Astrocyte of the cerebellum (primary cell): ENCODE measurements at regions not wholly inside any gene's neighbourhood (a gene's known extent, or its start where the extent isn't known, plus 50 kb on each side); places are given as distances from the start of the nearest gene placed in this dataset.
"Not testable (repeated sequence)": the region's sequence is repeated elsewhere in the genome, so short reads cannot be mapped to it uniquely, and the experiment has no call there.

ENCODE experiments used
- DNase-seq: peaks from one replicate; pipeline ENCODE4 v3.0.0-alpha.2; 2011; ENCODE audit warnings: low read depth
- H3K4me3 ChIP-seq: 2 replicates; pipeline ENCODE4 v1.5.1; 2011; ENCODE audit warnings: mild to moderate bottlenecking, low read depth, low read length, moderate library complexity
- in situ Hi-C: cut with HindIII; loops from 2 replicates; pipeline ENCODE4 v1.10.0; 2017; ENCODE audit warnings: low sequenced_read_pairs
- TF ChIP-seq, protein P1 (sequence below): IDR thresholded peaks from 2 replicates; pipeline ENCODE4 v1.5.1; 2012; ENCODE audit warnings: low read length, low read depth, moderate library complexity, mild to moderate bottlenecking; ENCODE audit errors: missing control alignments

DNA sequence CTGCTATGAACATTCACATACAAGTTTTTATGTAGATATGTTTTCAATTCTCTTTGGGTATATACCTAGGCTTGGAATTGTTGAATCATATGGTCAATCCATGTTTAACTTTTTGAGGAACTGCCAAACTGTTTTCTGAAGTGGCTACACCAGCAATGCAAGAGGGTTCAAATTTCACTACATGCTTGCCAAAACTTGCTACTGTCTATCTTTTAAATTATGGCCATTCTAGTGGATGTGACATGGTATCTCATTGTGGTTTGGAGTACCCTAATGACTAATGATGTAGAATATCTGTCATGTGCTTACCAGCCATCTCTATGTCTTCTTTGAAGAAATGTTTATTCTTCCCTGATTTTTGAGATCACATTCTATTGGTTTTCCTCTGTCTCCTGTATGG, 860.3 kb downstream of the DIAPH3 start:
- TF ChIP-seq, protein P1, sequence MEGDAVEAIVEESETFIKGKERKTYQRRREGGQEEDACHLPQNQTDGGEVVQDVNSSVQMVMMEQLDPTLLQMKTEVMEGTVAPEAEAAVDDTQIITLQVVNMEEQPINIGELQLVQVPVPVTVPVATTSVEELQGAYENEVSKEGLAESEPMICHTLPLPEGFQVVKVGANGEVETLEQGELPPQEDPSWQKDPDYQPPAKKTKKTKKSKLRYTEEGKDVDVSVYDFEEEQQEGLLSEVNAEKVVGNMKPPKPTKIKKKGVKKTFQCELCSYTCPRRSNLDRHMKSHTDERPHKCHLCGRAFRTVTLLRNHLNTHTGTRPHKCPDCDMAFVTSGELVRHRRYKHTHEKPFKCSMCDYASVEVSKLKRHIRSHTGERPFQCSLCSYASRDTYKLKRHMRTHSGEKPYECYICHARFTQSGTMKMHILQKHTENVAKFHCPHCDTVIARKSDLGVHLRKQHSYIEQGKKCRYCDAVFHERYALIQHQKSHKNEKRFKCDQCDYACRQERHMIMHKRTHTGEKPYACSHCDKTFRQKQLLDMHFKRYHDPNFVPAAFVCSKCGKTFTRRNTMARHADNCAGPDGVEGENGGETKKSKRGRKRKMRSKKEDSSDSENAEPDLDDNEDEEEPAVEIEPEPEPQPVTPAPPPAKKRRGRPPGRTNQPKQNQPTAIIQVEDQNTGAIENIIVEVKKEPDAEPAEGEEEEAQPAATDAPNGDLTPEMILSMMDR = no peak
- in situ Hi-C loops = no loop called here
- DNase-seq = no peak

DNA sequence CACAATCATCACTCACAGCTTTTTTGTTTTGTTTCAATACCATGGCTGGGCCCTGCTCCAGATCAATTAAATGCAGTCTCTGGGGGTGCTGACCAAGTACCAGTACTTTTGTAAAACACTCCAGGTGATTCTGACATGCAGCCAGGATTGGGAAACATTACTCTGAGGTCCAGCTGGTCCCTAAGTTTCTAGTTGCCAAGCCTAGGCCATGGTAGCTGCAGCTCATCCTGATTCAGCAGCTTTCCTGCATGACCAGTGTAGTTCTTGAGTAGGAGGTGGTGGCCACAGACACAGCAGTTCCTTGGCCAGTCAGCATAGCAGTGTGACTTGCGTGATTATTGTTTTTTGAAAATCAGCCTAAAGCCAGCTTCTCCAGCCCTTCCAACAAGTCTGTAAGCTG, 859.1 kb downstream of the DIAPH3 start:
- in situ Hi-C loops = no loop called here
- H3K4me3 ChIP-seq = no peak overlapping the region
- no peak for DNase-seq
- TF ChIP-seq, protein P1 = no peak

More for the DNA sequence above, 860.3 kb downstream of the DIAPH3 start:
- H3K4me3 ChIP-seq = no peak overlapping the region

DNA sequence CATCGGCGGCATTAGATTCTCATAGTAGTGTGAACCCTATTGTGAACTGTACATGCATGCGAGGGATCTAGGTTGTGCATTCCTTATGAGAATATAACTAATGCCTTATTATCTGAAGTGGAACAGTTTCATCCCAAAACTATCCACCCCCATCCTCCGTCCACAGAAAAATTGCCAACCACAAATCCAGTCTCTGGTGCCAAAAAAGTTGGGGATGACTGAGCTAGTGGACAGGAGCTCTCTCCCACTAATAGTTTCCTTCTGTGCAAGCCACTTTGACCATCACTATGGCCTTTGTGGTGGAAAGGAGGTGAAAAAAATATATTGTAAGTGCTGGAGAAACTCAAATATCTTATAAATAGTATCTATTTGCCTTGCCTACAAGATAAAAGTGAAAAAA, 857.8 kb downstream of the DIAPH3 start:
- TF ChIP-seq, protein P1 = no peak
- H3K4me3 ChIP-seq = no peak overlapping the region

DNA sequence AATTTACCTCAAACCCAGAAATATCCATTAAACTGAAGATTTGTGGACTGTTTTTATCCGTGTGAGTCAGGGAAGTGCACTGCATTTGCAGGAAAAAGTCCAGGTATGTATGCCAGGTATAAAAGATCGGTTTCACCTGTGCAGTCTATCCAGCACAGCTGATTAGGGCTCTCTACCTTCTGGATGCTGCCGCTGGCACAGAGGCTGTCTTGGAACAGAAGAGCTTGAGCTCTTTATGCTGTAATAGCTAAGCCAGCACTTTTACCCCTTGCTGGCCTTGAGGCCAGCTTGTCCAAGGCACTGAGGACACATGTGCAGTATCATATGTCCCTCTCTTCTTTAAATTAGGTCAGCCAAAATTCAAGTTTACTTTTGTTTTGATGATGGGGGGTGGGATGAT, 851.0 kb downstream of the DIAPH3 start:
- in situ Hi-C loops = loop anchor here (10.0 kb wide), 1 partner anchor 348 kb away; no protein-coding TSS in a partner anchor
- TF ChIP-seq, protein P1 = no peak
- DNase-seq = no peak
- H3K4me3 ChIP-seq = no peak overlapping the region

More for the DNA sequence above, 857.8 kb downstream of the DIAPH3 start:
- no peak for DNase-seq
- in situ Hi-C loops = no loop called here

DNA sequence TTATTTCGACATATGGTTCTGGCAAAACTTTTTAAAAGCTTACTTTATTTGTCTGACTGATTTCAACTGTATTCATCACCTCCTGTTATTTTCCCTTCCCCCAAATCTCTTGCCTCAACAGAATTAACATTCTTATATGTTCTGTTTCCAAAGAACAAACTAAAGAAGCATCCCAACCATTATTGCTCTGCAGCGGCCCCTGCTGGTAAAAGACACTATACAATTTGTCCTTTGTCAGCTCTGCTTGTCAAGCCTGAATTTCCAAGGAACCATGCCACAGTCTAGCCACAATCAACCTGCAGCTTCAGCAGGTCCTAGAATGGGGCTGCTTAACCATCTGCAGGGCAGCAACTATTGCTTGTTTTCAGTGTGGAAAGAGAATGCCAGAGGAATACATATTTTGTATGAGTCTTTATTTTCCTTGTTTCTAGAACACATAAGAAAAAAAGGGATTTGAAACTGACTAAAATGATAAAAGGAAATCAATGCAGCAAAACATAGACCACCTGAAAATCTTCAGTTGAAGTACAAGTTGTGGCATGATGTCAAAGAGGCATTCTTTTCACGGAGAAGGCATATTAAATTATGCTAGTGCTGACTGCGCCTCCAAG, 845.3 kb downstream of the DIAPH3 start:
- peak; percentile 65 for DNase-seq
- in situ Hi-C loops = loop anchor here (10.0 kb wide), 1 partner anchor 354 kb away; no protein-coding TSS in a partner anchor
- TF ChIP-seq, protein P1 = peak; percentile 72
- no peak overlapping the region for H3K4me3 ChIP-seq

DNA sequence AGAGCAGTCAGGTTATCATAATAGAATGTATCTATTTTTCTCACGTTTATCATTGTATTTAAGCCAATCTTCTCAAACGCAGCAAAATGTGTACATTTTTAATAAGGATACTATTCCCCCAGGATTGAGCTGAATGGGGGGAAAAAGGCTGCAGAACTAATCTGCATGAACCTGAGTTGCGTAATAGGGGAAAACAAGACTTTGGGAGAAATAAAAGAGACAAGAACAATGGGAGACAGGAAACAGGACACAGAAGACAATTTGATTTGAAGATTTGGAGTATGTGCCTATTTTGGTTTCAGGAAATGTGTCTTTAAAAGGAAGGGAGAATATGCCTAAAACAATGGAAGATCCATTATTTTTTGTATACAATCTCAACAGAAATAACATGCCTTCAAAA, 844.5 kb downstream of the DIAPH3 start:
- H3K4me3 ChIP-seq = no peak overlapping the region
- in situ Hi-C loops = loop anchor here (10.0 kb wide), 1 partner anchor 354 kb away; no protein-coding TSS in a partner anchor
- DNase-seq = no peak
- TF ChIP-seq, protein P1 = no peak

DNA sequence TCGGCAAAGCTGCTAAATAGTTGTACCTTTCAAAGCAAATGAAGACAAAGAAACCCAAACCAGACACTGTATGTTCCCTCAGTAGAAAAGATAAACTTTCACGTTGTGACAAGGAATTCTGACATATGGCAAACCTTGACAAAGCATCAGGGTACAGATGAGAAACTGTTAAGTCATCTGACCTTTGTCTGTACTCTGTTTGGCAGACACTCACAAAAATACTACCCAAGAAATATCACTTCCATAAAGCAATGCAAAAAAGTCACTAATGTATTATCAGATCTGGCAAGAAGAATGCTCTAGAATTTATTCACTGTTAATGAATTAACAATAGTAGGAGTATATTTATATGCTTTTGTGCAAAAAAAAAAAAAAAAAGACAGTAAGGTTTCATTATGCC, 843.7 kb downstream of the DIAPH3 start:
- H3K4me3 ChIP-seq = no peak overlapping the region
- in situ Hi-C loops = no loop called here
- no peak for DNase-seq
- TF ChIP-seq, protein P1 = no peak

DNA sequence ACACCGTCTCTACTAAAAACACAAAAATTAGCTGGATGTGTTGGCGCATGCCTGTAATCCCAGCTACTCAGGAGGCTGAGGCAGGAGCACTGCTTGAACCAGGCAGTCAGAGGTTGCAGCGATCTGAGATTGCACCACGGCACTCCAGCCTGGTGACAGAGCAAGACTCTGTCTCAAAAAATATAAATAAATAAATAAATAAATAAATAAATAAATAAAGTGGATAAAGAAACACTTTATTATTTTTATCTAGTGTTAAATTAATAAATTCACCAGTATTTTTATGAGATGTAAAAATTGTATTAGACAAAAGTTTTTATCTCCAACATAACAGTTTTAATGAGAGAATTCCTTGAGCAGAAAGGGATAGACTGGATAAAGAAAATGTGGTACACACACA, 839.3 kb downstream of the DIAPH3 start:
- DNase-seq, H3K4me3 ChIP-seq, in situ Hi-C loops: not testable (repeated sequence)
